AG08395 (cell line): ENCODE measurements at regions not wholly inside any gene's neighbourhood (a gene's known extent, or its start where the extent isn't known, plus 50 kb on each side); places are given as distances from the start of the nearest gene placed in this dataset.

Source experiments
- DNase-seq: peaks from one replicate; pipeline ENCODE4 v3.0.0; 2012; ENCODE audit warnings: mixed read lengths, low spot score

- no peak for DNase-seq
These were observed 1075.1 kb downstream of the AGBL1 start for GRCh38 chr15:87154761-87155160.

DNA sequence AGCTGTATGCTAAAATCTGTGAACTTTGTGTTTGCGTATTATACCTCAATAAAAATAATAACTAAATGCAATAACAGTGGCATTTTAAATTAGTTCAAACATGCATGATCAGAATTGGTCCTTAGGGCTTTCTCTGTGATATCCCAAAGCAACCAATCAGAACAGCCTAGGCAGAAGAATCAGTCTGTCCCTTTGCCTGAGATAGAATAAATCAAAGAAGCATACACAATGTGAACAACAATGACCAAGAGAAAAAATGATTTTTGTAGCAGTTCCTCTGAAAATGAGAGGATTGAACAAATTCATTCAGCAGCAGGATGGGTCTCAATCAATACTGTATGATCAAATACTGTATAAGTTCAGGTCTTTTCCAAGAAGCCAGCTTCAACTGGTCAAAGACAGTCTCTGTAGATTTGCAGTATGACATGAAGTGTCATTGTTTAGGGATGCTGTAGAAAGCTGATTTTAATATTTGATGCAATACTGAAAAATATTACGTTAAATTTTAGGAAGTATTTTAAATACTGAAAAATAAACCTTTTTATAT is 1071.6 kb downstream of the AGBL1 start:
- DNase-seq = no peak

- no peak for DNase-seq
These were observed 1066.0 kb downstream of the AGBL1 start for GRCh38 chr15:87145696-87146095.

DNA sequence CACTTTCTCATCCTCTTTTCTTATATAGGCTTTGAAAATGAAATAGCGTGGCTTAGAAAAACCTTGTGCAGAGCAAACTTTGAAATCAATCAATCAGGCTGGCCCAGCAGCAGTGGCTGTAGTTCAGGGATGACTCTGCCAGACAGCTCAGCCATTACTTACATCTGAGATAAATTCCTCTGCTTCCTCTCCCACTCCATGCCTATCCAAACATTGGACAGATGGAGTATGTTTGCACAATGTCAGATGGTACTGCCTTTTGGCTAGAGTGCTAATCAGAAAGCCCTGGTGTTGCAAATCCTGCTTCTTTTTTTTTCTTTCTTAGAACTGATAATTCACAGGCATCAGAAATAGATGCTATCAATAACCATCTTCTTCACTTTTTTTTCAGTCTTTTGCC is 1065.1 kb downstream of the AGBL1 start:
- DNase-seq = no peak

DNA sequence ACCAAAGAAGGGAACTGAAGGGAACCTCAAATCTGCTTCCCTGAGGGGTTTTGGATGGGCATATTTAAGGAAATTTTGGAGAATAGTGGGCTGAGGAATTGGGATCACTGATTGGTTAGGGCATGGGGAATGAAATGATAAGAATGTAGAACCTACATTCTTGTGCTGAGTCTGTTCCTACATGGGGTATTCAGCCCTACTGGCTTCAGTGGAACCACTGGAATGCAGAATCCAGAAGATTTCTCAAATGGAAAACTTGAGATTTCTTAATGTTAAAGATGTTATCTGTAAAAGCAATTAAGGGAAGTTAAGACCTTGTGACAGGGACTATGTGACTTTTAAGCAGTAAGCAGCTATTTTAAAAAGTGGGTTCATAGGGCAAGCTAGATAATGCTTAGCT is 1062.4 kb downstream of the AGBL1 start:
- DNase-seq = no peak

GRCh38 chr15:87135109-87135508 is 1055.4 kb downstream of the AGBL1 start:
- DNase-seq = no peak

- no peak for DNase-seq
These were observed 1054.0 kb downstream of the AGBL1 start for GRCh38 chr15:87133704-87134103.

- DNase-seq = no peak
These were observed 1051.4 kb downstream of the AGBL1 start for GRCh38 chr15:87131067-87131466.

GRCh38 chr15:87129916-87130315 is 1050.2 kb downstream of the AGBL1 start:
- no peak for DNase-seq

- no peak for DNase-seq
These were observed 1044.2 kb downstream of the AGBL1 start for GRCh38 chr15:87123676-87124382.

DNA sequence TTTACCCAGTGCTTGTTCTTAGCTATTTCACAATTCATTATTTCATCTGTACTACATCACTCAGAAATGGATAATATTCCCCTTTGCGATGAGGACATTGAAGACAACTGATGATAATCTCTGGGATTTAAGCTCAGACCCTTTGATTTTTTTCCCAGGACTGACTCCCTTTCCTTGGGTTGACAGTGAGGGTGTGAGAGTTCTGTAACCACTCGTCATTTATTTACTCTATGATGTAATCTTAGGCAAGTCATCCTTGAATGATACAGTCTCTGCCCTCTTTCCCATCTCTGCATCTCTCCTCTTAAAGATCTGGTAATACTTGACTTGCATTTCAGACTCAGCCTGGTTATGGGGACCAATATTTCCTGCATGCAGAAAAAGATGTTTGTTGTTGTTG is 1041.7 kb downstream of the AGBL1 start:
- DNase-seq = no peak

DNA sequence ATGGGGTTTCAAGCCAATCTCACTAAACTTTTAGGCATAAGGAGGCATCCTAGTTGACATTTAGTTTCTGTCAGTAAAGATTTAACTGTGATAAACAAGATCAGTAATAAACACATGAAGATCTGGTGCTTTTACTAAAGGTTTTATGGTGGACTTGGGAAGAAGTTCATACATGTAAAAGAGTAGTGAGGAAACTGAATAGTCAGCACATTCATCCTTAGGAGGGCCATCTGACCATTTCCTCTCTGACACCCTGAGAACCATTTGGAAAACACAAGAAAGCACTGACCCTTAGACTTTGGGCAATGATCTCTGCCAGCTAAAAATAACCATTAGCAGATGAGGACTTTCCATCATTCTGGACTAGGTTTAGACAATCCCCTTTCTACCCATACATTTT is 1040.9 kb downstream of the AGBL1 start:
- no peak for DNase-seq

DNA sequence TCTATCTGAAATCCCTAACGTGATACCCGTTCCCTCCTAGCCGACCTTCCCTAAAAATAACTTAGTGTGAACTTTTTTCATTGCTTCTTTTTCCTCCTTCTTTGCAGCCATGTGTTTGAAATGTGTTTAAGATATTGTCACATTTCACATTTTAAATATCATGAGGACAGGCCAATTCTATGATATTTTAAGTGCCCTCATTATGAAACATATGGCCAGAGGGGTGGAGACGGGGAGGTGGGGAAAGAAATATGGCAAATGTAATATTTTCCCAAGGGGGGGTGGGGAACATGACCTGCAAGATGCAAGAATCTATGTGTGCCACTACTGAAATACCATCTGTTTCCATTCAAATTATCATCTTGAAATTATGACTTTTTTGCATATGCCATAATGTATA is 1039.2 kb downstream of the AGBL1 start:
- no peak for DNase-seq

GRCh38 chr15:87118435-87118834 is 1038.8 kb downstream of the AGBL1 start:
- no peak for DNase-seq

DNA sequence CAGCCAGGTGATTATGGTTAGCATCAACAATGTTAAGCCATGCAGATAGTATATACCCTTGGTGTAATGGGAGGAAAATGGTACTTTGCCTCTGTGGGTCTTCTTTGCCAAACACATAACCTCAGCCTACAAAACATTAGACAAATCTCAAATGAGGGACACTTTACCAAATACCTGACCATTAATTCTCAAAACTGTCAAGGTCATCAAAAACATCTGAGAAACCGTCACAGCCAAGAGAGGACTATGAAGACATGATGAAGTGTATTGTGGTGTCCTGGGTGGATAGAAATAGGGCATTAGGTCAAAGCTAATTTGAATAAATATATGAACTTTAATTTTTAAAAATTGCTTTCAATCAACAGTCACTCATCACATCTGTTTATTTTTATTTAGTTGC is 1036.1 kb downstream of the AGBL1 start:
- no peak for DNase-seq

GRCh38 chr15:87099916-87100315 is 1020.2 kb downstream of the AGBL1 start:
- DNase-seq = no peak

DNA sequence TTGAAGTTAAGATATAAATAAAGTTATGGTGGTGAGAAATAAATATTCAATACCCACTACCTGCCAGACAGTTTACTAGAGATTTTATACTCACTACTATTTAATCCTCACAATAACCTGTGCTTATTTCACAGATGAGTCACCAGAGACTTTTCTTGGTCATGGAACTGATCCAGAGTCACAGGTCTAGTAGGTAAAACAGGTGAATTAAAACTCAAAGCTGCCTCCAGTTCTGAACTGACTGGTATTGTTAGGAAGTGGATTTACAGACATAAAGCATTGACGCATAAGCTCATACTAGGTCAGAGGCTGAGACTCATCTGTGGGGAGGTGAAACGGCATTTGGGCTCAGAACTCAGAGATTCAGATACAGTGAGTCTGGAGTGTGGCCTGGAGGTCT is 1009.9 kb downstream of the AGBL1 start:
- DNase-seq = no peak

DNA sequence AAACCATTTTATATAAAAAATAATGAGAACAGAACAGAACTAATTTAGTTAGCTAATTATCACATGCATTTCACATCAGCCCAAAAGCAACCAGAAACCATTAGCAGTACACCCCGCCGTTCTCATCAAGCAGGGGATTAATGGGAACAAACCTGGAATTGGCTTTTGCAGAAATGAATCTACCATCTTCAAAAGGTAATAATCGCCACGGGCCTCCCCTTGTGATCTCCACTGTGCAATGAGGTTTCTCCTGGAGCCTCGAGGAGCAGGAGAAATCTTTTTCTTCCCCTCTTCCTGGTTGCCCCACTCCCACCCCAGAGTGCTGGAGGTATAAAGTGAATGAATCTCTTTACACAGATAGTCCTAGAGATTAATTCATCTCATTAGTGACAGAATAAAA is 1003.5 kb downstream of the AGBL1 start:
- DNase-seq = no peak

DNA sequence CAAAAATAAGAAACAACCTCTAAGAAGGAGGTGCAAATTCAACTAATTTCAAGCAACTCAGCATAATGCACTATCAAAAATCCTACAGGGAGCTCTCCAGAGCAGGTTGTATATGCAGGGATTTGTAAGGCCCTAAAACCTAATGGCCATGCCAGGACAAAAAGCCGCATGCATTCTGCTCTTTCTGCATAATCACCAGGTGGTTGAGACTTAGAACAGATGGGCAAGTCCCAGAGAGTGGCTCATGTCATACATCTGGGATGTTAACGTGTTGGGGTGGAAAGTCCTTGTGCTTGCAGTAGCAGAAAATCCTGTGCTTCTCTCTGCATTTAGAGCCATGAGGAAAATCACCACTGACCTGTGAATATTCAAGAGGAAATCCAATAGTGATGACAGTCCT is 1002.9 kb downstream of the AGBL1 start:
- no peak for DNase-seq

DNA sequence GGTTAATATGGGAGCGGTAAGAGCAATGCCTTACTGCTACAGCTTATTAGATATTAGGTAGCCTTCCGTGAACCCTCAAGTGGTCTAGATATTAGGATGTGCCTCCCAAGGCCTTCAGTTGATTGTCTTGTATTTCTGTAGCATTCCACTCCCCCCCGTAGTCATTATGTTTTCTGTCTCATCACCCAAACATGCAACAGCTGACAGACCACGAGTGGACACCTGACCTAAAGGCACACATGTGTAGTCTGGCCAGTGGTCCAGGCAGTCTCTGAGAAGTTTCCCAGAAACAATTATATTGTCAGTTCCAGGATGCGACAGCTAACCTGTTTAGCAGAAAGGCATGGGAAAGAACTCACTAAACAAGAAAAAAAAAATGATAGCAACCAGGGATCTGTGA is 1000.9 kb downstream of the AGBL1 start:
- DNase-seq = no peak
